ENCODE measurements at regions not wholly inside any gene's neighbourhood (a gene's known extent, or its start where the extent isn't known, plus 50 kb on each side); places are given as distances from the start of the nearest gene placed in this dataset.
"Not testable (repeated sequence)": the region's sequence is repeated elsewhere in the genome, so short reads cannot be mapped to it uniquely, and the experiment has no call there.

DNA sequence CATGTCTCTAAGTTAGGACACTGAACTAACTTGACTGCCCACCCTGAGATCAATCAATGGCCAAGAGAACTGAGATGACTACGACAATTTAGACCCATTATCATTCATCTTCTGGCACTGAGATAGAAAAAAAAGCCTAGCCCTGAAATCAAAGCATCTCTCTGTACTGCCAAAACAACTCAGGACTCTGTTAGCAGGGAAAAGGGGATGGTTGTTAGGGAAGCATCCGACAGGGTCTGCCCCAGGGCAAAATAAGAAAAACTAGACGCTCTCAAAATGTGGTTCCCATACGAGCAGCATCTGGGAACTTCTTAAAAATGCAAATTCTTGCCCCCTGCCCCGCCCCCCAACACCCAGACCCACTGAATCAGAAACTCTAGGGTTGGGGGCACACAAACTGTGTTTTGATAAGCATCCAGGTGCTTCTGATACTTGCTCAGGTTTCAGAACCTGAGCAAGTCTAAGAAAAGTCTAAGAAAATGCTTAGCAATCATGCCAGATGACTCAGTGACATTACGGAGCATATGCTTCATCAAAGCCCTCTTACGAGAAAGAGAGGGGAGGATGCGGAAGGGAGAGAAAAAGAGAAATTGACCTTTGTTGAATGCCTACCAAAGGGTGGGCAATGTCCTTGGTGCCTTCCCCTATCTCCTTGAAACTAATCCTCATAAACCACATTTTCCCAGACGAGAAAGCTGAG is 172.8 kb upstream of the HES1 start:
- DNase-seq (ENCODE audit: low read depth): no peak

DNA sequence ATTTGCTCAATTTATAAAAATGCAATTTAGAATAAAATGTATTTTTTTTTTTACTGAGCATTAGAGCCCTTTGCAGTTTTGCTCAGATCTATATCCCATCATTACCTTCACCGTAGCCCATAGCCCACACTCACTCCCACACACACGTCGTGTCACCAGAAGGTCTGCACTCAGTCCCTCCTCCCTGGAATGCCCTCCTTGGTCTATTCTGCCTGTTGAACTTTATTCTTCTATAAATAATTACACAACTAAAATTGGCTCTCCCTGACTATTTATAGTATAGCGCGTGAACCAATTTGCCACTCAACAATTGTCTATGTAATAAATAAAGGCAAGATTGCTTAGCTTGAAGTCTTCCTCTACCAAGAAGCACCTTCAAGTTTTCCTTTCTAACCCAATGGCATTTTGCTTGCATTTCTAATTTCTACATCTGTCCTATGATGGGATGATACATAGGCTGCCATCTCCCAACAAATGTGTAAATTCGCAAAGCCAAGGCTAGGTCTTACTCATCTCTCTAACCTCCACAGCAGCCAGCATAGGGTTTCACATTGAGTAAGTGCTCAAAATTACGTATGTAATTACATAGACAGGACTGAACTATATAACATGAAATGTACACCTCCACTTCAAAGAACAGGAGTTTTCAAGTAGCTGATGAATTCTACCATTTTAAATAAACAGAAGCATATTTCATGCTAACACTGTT is 172.0 kb upstream of the HES1 start:
- DNase-seq (ENCODE audit: low read depth): no peak

DNA sequence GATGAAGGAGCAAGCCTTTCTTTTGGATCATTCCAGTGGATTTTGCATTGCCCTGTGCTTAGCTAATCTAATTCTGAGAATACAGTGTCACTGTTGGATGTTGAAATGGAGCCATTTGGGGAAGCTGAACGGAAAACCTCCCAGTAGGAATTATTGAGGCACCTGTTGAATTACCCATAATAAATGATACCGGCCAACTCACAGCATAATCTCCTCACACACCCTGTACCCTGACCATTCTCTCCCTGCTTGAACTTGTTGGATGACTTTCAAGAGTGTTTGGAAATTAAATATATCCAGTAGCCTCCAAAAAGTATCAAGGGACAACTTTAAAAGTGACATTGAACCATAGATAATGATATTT is 171.4 kb upstream of the HES1 start:
- no peak for DNase-seq (ENCODE audit: low read depth)

DNA sequence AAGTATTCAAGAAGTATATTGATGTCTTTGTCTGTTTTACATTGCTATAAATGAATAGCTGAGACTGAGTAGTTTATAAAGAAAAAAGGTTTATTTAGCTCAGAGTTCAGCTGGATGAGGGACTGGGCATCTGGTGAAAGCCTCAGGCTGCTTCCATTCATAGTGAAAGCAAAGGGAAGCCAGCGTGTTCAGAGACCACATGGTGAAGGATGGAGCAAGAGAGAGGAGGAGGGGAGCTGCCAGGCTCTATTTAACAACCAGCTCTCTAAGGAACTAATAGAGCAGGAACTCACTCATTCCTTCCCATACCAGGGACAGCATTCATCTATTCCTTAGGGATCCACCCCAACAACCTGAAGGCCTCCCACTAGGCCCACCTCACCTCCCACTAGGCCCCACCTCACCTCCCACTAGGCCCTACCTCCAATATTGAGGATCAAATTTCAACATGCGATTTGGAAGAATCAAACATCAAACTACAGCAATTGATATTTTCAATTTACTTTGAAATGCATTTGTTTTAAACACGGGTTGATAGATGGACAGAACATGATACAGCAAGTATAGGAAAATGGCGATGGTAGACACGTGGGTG is 167.5 kb upstream of the HES1 start:
- no peak for DNase-seq (ENCODE audit: low read depth)

DNA sequence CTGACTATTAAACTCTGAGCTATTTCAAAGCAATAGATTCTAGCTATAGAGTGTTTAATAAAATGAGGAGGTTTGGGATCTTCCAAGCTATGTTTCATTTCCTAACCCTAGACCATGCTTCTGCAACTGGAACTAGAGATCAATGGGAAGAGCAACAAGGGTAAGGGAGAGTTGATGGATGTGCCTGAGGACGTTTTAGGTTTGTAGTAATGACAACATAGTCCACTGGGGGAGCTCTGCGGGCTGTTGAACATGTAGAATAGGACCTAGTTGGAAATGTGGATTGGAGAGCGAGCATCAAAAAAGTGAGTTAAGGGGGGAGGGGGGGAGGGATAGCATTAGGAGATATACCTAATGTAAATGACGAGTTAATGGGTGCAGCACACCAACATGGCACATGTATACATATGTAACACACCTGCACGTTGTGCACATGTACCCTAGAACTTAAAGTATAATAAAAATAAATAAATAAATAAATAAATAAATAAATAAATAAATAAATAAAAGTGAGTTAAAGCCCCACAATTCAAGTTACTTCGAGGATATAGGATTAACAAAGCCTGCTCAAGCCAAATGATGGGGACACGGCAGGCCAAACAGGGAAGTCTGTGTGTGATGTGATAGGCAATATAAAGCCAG is 165.7 kb upstream of the HES1 start:
- DNase-seq (ENCODE audit: low read depth): not testable (repeated sequence)

DNA sequence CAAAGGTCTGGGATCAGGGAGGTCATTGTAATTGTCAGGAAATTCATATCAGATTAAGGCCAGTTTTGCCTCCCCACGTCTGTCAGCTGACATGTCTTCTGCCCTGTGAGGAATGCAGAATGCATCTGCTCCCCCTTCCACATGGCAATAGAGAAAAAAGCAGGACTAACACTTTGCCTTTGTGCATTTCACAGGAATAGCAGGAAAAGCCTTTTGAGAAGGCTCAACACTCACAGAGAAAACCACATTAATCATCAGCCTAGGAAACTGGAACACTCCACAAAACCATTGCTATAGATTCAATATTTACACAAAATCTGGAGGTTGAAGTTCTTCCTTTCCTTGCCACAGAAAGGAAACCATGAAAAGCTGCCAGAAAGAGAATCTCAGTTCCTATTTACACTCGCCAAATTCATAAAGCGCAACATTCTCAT is 165.2 kb upstream of the HES1 start:
- no peak for DNase-seq (ENCODE audit: low read depth)

DNA sequence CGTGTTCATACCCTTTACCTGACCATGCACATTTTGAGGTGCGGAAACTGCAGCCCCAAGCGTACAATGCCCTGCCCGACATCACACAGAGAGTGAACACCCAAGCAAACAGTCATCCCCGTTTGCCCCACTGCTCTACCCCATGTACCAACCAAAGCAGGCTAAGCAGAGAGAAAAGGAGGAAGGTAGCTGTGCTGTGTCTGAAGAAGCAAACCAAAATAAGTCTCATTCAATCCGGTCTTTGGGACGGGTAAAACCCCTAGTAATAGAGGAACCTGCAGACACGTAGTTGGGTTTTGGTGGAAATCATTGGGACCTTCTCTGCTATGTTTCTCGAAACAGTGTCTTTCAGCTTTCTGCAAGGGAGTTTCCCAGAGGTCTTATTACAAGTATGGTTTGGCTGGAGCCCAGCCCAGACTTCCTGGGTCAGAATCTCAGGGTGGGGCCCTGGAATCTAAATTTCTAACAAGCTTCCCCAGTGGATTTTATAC is 164.6 kb upstream of the HES1 start:
- DNase-seq (ENCODE audit: low read depth): no peak

DNA sequence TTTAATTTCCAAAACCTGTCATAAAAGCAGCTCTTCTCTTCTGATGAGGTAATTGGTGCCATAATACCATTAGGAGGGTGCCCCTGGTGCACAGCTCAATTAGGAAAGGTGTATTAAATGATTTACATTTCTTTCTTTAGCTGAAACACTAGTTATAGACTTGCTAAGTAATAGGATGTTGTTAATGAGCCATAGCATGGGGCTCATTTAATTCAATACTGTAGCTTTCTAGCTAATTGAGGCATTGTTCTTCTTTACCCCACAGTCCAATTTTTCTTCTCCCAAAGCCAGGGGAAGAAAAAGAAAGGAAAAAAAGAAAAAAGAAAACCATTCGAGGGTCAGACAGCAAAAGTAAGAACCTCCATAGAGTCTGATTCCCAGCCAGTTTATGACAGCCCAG is 164.0 kb upstream of the HES1 start:
- no peak for DNase-seq (ENCODE audit: low read depth)

DNA sequence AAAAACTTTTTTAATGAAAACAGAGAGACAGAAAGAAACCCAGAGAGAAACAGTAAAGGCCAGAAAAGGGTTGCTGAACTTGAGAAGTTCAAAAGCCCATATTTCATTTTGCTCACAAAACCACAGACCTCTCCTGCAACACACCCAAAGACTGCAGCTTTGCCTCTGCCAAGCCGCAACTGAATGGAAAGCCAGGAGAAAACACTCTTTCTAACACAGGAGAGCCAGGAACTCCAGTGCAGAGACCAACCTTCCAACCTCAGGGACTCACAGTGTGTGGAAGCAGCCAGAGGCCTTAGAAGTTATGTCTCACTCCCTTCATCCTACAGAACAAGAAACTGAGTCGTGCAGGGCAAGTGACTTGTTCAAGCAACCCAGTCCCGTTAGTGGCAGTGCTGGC is 163.1 kb upstream of the HES1 start:
- DNase-seq (ENCODE audit: low read depth): no peak

DNA sequence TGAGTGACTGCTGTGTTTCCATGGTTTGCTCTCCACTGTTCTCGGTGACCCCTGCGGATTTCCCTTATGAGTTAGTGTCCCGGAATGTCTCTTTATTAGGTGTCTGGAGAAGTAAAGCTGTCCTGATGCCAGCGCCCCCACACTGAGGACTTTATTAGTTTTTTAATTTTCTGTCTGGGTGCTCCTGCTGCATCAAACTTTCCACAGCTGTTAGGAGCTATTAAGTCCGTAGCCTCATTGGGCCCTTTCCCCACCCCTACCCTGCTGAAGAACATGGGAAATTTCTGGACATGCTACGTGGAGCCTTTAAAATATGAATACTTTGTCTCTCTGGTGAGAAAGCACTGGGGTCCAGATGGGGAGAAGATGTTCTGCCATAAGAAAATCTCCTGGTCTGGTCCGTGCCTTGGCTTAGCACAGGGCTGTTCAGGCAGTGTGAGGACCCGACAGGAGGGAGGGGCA is 161.7 kb upstream of the HES1 start:
- DNase-seq (ENCODE audit: low read depth): no peak

DNA sequence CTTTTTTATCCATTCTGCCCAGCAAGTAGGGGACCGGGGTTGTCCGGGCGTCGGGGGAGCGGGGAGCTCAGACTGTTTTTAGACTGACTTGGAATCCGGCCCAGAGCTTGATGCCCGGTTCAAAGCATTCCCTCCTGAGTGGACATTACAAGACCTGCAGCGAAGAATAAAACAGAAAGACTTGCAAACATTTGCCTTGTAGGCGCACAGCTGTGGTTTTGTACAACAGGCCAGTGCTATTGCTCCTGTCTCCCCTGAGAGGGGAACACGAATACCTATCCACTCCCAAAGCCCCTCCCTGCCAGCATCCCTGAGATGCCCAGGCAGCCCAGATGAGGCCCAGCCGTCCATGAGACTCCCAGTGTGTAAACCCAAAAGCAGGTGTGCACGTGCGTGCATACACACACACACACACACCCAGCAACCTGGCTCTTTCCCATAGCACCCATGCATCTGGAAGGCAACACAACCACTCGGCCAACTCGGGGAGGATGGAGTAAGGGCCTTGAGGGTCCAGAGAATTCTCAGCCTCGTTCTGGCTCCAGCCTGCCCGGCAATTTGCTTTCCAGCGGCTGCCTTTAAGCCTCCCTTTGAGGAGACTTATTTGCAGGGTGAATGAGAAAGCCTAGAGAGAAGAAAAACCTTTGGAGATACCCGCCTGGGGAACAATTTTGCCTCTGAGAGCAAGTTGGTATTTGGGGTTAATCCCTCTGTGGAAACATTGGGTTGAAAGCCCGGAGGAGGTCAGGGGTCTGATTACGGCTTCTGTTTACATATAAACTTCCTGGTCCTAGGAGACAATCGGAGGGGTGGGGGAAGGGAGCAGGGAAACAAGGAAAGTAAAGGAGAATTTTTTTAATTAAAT is 161.0 kb upstream of the HES1 start:
- DNase-seq (ENCODE audit: low read depth): no peak

DNA sequence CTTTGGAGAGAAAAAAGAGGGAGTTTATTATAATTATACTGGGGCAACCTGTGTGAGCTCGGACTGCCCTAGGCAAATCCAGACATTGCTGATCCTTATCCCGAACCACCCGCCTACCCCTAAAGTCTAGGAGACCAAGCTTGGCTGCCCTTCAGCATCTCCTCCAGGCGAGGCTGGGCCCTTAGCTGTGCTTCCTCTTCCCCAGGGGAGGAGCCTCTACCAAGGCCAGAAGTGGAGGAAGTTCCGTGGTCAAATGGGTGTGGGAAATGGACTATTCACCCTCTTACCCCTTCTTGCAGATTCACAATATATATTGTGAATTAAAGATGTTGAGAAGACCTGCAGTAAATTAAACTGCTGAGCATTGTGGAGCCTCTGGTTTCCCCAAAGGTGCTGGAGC is 158.3 kb upstream of the HES1 start:
- no peak for DNase-seq (ENCODE audit: low read depth)

DNA sequence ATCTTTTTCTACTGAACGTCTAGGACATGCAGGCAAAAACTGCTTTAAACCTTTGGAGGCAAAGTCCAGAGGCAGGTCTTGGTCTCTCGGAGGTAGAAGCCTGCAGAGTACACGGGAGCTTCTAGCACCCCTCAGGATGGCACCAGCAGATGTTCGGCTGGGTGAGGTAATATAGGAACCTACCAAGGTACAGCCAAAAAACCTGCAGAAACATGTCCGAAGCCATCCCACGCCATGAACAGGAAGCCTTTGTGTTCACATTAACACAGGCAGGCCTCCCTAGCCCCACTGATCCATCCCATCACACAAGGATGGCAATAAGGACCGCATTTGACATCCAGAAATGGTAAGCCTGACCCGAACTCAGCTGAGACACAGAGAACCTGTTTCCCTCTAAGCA is 157.9 kb upstream of the HES1 start:
- no peak for DNase-seq (ENCODE audit: low read depth)

DNA sequence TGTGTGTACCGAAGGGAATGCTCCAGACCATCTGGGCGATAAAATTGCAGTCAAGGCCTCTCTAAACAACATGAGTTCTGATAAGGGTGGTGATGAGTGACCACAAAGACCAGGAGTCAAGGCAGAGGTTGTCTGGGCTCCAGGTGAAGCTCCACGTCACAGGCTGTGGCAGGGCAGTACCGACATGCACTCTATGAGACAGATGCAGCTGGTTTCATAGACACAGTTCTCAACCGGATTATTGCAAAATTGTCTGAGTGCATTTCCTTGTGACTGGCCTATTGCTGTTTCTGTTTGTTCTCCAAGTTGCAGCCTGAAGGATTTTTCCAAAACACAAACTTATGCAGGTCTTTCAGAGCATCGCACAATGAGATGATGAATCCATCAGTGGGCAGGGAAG is 157.5 kb upstream of the HES1 start:
- DNase-seq (ENCODE audit: low read depth): no peak

DNA sequence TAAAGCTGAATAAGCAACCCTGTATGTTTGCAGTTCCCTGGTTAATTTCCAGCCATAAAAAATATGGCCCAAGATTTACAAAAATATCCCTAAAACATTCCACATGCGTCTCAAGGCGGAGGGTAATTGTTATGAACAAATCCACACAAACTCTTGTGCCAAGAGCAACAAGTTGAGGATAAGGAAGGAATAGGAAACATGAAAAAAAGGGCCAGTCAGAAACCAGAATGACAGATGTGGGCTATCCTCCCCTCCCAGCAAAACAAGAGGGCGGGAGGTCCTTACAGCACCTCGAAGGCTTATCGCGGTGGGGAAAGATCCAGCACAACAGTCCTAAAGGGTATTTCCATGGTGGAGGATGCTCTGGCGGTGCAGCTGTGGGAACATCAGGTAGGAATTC is 155.6 kb upstream of the HES1 start:
- DNase-seq (ENCODE audit: low read depth): no peak

DNA sequence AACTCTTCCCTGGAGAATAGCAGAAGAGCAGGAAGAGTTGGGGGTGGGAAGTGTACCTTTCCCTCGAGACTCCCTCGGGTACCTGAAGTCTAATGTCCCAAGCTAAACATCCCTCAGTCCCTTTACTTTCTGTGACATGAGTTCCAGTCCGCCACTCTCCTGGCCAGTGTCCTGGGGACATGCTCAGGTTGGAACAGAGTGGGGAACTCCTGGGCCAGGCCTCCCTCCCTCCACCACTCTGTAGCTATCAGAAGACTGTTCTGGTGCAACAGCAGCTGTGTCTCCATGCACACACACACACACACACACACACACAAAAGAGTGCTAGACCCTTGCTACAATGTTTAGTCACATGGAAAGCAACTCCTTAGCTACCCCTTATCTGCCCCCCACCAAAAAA is 155.0 kb upstream of the HES1 start:
- no peak for DNase-seq (ENCODE audit: low read depth)

DNA sequence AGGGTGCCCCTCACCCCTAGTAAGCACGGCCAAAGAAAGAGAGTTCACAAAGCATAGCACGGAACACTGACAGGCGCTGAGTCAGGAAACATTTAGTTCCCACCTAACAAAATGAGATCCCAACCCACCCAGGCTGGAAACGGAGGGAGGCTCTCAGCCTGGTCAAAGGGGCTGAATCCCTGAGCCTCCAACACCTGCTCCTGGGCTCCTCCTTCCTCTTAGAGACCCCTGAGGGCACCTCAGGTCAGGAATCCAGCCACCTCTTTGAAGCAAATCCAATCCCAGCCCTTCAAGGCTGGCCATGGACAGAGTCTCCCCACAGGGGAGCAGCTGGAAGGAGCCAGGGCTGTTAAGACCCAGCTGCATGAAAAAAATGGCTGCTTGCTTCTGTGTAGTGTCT is 154.4 kb upstream of the HES1 start:
- no peak for DNase-seq (ENCODE audit: low read depth)

DNA sequence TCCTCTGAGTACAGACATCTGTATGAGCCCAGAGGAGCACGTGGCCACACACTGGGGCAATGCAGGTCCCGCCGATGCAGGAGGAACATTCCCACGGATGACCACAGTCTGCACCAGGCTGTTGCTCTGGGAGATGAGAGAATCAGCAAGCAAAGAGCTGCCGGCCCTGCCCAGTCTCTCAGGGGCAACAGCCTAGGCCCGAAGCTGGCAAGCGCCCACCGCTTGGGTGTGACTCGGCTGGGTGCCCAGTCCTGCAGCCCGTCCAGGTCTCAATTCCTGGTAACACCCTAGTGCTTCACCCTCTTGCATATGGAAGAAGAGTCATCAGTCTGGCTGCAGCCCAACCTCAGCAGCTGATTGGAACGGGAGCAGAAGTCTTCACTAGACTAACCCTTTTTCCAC is 153.7 kb upstream of the HES1 start:
- no peak for DNase-seq (ENCODE audit: low read depth)

DNA sequence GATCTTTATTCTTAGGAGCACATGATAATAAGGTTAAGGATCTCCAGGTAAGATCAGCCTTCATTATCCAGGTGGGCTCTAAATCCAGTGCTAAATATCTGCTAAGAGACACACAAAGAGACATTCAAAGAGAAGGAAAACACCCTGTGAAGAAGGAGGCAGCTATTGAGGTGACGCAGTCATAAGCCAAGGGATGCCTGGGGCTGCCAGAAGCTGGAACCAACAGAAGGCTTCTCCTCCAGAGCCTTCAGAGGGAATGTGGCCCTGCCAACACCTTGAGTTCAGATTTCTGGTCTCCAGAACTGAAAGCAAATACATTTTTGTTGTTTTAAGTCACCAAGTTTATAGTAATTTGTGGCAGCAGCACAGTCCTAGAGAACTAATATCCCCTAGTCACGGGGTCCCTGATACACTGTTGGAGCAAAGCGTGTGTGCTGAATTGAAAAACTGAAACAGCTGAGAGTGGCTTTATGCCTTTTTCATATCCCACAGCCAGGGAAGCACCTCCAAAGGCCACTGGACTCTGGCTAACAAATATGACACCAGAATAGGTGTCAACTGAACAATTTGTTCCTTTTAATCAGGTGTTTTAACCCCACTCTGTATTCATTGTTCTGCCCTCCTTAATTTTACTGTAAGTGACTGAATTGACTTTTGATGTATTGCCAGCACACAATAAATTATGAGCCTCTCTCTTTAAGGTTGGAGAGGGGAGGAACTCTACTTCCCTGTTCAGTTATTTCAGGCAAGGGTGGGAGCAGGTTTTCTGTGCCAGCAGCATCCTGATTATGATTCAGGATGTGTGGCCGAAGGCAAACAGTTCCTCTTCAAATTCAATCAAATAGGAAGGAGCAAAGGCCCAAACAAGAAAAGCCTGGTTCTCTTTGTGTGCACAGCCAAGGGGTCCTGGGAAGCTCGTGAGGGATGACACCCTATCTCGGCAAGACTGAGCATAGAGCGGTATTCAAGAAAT is 151.8 kb upstream of the HES1 start:
- DNase-seq (ENCODE audit: low read depth): no peak

DNA sequence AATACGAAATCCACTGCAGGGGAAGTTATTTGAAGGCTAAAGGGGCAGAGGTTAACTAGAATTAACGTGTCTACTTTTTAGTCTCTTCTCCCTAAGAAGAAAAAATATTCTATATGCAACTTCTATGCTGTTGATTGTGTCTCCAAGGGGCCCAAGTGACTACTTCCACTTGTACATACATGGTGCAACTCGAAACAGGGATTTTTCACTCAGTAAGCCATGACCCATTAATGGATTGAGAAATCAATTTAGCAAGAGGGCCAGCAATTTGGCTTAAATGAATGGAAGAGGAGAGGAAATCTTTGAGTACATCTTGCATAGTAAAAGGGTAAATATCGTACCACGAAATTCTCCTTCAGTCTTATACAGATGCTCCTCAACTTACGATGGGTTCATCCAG is 151.1 kb upstream of the HES1 start:
- DNase-seq (ENCODE audit: low read depth): no peak

DNA sequence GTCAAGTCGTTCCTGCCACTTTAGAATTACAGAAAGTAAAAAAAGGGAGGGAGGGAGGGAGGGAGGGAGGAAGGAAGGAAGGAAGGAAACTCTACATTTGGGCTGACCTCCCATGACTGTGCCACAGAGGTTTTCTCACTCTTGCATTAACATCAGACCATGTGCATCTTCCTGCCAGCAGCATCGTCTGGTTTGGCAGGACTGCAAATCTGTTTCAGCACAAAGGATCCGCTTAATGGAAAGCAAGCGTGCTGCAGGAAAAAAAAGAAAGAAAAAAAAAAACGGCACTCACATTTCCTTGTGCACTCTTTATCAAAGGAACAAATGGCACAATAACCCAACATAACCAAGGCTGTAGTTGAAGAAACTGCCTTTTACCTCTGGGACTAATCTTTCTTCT is 148.8 kb upstream of the HES1 start:
- no peak for DNase-seq (ENCODE audit: low read depth)

Data from stimulated activated CD8-positive, alpha-beta memory T cell treated with anti-CD3 and anti-CD28 coated beads, Interleukin-15, amount 100 ng/mL, for 24 hours (primary cell).